ENCODE measurements at regions not wholly inside any gene's neighbourhood (a gene's known extent, or its start where the extent isn't known, plus 50 kb on each side); places are given as distances from the start of the nearest gene placed in this dataset.
"Not testable (repeated sequence)": the region's sequence is repeated elsewhere in the genome, so short reads cannot be mapped to it uniquely, and the experiment has no call there.

DNA sequence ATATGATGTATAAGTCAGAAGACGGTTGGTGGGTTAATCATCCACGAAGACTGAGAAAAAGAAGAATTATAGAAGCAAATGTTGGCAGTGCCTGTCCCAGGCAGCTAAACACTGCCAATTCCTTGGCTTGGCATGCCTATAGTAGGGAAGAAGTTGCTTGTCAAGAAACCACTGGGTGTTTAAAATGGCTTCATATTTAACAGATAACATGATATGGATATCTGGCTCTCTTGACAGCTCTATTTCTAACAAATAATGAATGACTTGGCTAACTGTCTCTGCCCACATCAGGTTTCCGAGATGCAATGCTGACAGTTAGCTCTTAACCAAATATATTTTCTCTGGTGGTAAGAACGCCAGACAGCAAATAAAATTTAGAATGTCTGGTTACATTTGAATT, 341.7 kb upstream of the KCNMB2 start:
- no peaks in the 10 kb centered on the region for H3K27me3 ChIP-seq (ENCODE audit: control insufficient read depth, insufficient read depth, low read length)
- H3K27ac ChIP-seq (ENCODE audit: low read depth, low read length): no peak overlapping the region
- H3K9ac ChIP-seq (ENCODE audit: low read length): no peak overlapping the region
- no peak overlapping the region for H3K4me3 ChIP-seq (ENCODE audit: low read length)
- H3K4me1 ChIP-seq (ENCODE audit: control insufficient read depth, insufficient read depth, low read length): no peaks in the 10 kb centered on the region
- no peaks in the 10 kb centered on the region for H3K36me3 ChIP-seq (ENCODE audit: control insufficient read depth, insufficient read depth, low read length)

GRCh38 chr3:178195824-178196223, 340.4 kb upstream of the KCNMB2 start:
- Histone ChIP-seq H3K9ac (ENCODE audit: low read length) (no peak overlapping the region), H3K27ac (ENCODE audit: low read depth, low read length) (no peak overlapping the region), H3K4me1 (ENCODE audit: control insufficient read depth, insufficient read depth, low read length) (no peaks in the 10 kb centered on the region), H3K27me3 (ENCODE audit: control insufficient read depth, insufficient read depth, low read length) (no peaks in the 10 kb centered on the region), H3K36me3 (ENCODE audit: control insufficient read depth, insufficient read depth, low read length) (no peaks in the 10 kb centered on the region), H3K4me3 (ENCODE audit: low read length) (no peak overlapping the region)

DNA sequence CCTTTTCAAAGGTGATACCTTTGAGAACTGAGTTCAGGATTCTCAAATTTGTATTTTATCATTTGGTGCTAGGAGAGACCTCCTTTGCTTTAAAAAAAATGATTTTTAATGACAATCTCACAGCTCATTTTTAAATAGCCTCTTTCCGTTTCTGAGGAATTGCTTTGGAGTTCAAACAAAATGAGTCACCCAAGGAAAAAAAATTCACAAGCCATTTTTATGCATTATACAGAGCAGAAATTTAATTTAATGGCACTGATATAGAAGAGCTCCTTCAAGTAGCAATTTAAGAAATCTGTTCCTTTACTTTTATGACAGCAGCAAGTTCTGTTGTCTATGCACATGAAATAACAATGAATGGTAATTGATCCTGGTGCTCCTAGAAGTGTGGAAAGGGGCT, 337.9 kb upstream of the KCNMB2 start:
- H3K4me3 ChIP-seq (ENCODE audit: low read length): no peak overlapping the region
- H3K36me3 ChIP-seq (ENCODE audit: control insufficient read depth, insufficient read depth, low read length): no peaks in the 10 kb centered on the region
- H3K27me3 ChIP-seq (ENCODE audit: control insufficient read depth, insufficient read depth, low read length): no peaks in the 10 kb centered on the region
- H3K4me1 ChIP-seq (ENCODE audit: control insufficient read depth, insufficient read depth, low read length): no peaks in the 10 kb centered on the region
- H3K27ac ChIP-seq (ENCODE audit: low read depth, low read length): no peak overlapping the region
- no peak overlapping the region for H3K9ac ChIP-seq (ENCODE audit: low read length)

DNA sequence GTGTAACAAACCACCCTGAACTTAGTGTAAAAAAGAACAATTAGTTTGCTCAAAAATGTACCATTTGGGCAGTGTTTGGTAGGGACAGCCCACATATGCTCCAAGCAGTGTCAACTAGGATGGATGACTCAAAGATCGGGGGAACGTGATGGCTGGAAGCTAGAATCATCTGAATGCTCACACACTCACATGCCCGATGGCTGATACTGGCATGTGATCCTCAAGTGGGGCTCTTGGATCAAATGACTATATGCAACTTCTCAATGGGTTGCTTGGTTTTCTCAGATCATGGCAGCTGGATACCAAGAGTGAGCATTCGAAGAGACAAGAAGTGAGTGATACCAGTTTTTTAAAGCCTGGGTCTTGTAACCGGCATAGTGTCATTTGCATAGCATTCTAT, 335.9 kb upstream of the KCNMB2 start:
- no peaks in the 10 kb centered on the region for H3K27me3 ChIP-seq (ENCODE audit: control insufficient read depth, insufficient read depth, low read length)
- H3K9ac ChIP-seq (ENCODE audit: low read length): no peak overlapping the region

DNA sequence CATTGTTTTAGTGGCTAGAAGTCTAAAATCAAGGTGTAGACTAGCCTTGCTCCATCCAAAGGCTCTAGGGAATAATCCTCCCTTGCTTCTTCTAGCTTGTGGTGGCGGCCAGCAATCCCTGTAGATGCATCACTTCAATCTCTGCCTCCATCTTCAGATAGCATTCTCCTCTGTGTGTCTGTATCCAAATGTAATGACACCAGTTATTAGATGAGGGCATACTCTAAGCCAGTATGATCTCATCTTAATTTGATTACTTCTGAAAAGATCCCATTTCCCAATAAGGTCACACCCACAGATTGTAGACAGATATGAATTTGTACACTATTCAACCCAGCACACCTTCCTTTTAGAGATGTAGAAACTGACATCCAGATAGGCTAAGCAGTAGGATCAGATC, 334.5 kb upstream of the KCNMB2 start:
- Histone ChIP-seq H3K4me1 (ENCODE audit: control insufficient read depth, insufficient read depth, low read length) (peaks cover 3% of the 10 kb centered on the region), H3K36me3 (ENCODE audit: control insufficient read depth, insufficient read depth, low read length) (no peaks in the 10 kb centered on the region), H3K27me3 (ENCODE audit: control insufficient read depth, insufficient read depth, low read length) (no peaks in the 10 kb centered on the region), H3K27ac (ENCODE audit: low read depth, low read length) (no peak overlapping the region), H3K9ac (ENCODE audit: low read length) (no peak overlapping the region), H3K4me3 (ENCODE audit: low read length) (no peak overlapping the region)

More for the DNA sequence above, 335.9 kb upstream of the KCNMB2 start:
- no peak overlapping the region for H3K4me3 ChIP-seq (ENCODE audit: low read length)
- no peaks in the 10 kb centered on the region for H3K36me3 ChIP-seq (ENCODE audit: control insufficient read depth, insufficient read depth, low read length)
- H3K4me1 ChIP-seq (ENCODE audit: control insufficient read depth, insufficient read depth, low read length): peaks cover 3% of the 10 kb centered on the region
- H3K27ac ChIP-seq (ENCODE audit: low read depth, low read length): no peak overlapping the region

GRCh38 chr3:178202194-178202593, 334.0 kb upstream of the KCNMB2 start:
- H3K4me1 ChIP-seq (ENCODE audit: control insufficient read depth, insufficient read depth, low read length): peaks cover 3% of the 10 kb centered on the region
- no peak overlapping the region for H3K27ac ChIP-seq (ENCODE audit: low read depth, low read length)
- no peaks in the 10 kb centered on the region for H3K36me3 ChIP-seq (ENCODE audit: control insufficient read depth, insufficient read depth, low read length)
- no peak overlapping the region for H3K4me3 ChIP-seq (ENCODE audit: low read length)
- no peaks in the 10 kb centered on the region for H3K27me3 ChIP-seq (ENCODE audit: control insufficient read depth, insufficient read depth, low read length)
- no peak overlapping the region for H3K9ac ChIP-seq (ENCODE audit: low read length)

- Histone ChIP-seq H3K36me3 (ENCODE audit: control insufficient read depth, insufficient read depth, low read length) (no peaks in the 10 kb centered on the region), H3K4me3 (ENCODE audit: low read length) (no peak overlapping the region), H3K4me1 (ENCODE audit: control insufficient read depth, insufficient read depth, low read length) (peaks cover 3% of the 10 kb centered on the region), H3K9ac (ENCODE audit: low read length) (no peak overlapping the region), H3K27me3 (ENCODE audit: control insufficient read depth, insufficient read depth, low read length) (no peaks in the 10 kb centered on the region), H3K27ac (ENCODE audit: low read depth, low read length) (no peak overlapping the region)
Measured at GRCh38 chr3:178203165-178203564, 333.1 kb upstream of the KCNMB2 start.

GRCh38 chr3:178203650-178204049, 332.6 kb upstream of the KCNMB2 start:
- H3K9ac ChIP-seq (ENCODE audit: low read length): no peak overlapping the region
- H3K4me1 ChIP-seq (ENCODE audit: control insufficient read depth, insufficient read depth, low read length): peaks cover 3% of the 10 kb centered on the region
- H3K4me3 ChIP-seq (ENCODE audit: low read length): no peak overlapping the region
- no peaks in the 10 kb centered on the region for H3K36me3 ChIP-seq (ENCODE audit: control insufficient read depth, insufficient read depth, low read length)
- H3K27me3 ChIP-seq (ENCODE audit: control insufficient read depth, insufficient read depth, low read length): no peaks in the 10 kb centered on the region
- H3K27ac ChIP-seq (ENCODE audit: low read depth, low read length): no peak overlapping the region

DNA sequence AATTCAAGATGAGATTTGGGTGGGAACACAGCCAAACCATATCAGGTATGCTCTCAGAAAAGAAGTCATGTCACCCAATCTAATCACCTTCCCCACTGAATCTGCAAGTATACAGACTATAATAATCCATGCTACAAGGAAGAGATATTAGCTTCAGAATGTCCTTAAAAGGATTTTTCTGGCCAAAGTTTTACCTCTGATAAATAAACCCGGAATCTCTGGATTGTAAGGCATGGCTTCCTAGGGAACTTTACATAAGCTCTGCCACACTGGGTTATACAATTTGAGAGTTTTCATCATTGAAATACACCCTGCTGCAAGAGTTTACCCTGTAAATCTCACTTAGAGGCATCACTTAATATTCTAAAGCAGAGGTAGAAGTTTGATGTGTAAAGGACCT, 330.5 kb upstream of the KCNMB2 start:
- H3K4me3 ChIP-seq (ENCODE audit: low read length): no peak overlapping the region
- H3K36me3 ChIP-seq (ENCODE audit: control insufficient read depth, insufficient read depth, low read length): no peaks in the 10 kb centered on the region
- no peak overlapping the region for H3K9ac ChIP-seq (ENCODE audit: low read length)
- H3K4me1 ChIP-seq (ENCODE audit: control insufficient read depth, insufficient read depth, low read length): peaks cover 3% of the 10 kb centered on the region
- no peaks in the 10 kb centered on the region for H3K27me3 ChIP-seq (ENCODE audit: control insufficient read depth, insufficient read depth, low read length)
- H3K27ac ChIP-seq (ENCODE audit: low read depth, low read length): no peak overlapping the region

DNA sequence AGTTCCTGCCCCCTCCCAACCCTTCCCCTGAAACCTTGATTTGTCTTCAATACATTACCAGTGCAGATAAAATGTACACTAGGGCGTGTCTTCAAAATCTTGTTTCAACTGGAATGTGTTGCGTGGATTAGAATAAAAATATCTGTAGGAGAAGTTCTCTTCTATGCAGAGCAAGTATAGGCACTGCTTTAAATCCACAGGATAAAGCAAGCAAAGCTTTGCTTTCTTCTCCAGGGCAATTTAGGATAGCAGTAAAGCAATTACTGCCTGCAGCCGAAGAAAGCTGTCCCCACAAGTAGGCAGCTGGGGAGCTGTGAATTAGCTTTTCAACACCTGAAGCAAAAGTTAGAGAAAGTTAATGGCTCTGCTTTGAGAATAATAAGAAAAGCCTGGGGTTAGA, 329.7 kb upstream of the KCNMB2 start:
- Histone ChIP-seq H3K9ac (ENCODE audit: low read length) (no peak overlapping the region), H3K27ac (ENCODE audit: low read depth, low read length) (no peak overlapping the region), H3K4me3 (ENCODE audit: low read length) (no peak overlapping the region), H3K4me1 (ENCODE audit: control insufficient read depth, insufficient read depth, low read length) (peaks cover 3% of the 10 kb centered on the region), H3K27me3 (ENCODE audit: control insufficient read depth, insufficient read depth, low read length) (no peaks in the 10 kb centered on the region), H3K36me3 (ENCODE audit: control insufficient read depth, insufficient read depth, low read length) (no peaks in the 10 kb centered on the region)

GRCh38 chr3:178207161-178207560, 329.1 kb upstream of the KCNMB2 start:
- not testable (repeated sequence) for H3K27me3 ChIP-seq (ENCODE audit: control insufficient read depth, insufficient read depth, low read length); H3K27ac ChIP-seq (ENCODE audit: low read depth, low read length); H3K9ac ChIP-seq (ENCODE audit: low read length); H3K4me1 ChIP-seq (ENCODE audit: control insufficient read depth, insufficient read depth, low read length); H3K36me3 ChIP-seq (ENCODE audit: control insufficient read depth, insufficient read depth, low read length); H3K4me3 ChIP-seq (ENCODE audit: low read length)

DNA sequence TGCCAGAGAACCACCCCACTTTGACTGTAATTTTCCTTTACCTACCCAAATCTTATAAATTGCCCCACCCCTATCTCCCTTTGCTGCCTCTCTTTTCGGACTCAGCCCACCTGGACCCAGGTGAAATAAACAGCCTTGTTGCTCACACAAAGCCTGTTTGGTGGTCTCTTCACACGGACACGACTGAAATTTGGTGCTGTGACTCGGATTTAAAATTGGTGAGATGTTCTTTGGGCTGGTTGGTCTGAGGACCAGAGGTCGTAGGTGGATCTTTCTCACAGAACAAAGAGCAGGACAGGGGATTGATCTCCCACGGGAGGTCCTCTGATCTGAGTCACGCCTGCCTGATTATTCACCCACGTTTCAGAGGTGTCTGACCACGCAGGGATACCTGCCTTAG, 328.6 kb upstream of the KCNMB2 start:
- H3K4me1 ChIP-seq (ENCODE audit: control insufficient read depth, insufficient read depth, low read length); H3K9ac ChIP-seq (ENCODE audit: low read length); H3K27me3 ChIP-seq (ENCODE audit: control insufficient read depth, insufficient read depth, low read length); H3K27ac ChIP-seq (ENCODE audit: low read depth, low read length); H3K36me3 ChIP-seq (ENCODE audit: control insufficient read depth, insufficient read depth, low read length); H3K4me3 ChIP-seq (ENCODE audit: low read length): not testable (repeated sequence)

DNA sequence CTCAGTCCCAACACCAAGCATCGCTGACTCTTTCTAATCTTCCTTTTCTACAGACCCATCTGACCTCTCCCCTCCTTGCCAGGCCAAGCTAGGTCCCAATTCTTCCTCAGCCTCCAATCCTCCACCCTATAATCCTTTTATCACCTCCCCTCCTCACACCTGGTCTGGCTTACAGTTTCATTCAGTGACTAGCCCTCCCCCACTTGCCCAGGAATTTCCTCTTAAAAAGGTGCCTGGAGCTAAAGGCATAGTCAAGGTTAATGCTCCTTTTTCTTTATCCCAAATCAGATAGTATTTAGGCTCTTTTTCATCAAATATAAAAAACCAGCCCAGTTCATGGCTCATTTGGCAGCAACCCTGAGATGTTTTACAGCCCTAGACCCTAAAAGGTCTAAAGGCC, 327.1 kb upstream of the KCNMB2 start:
- H3K9ac ChIP-seq (ENCODE audit: low read length); H3K36me3 ChIP-seq (ENCODE audit: control insufficient read depth, insufficient read depth, low read length); H3K27ac ChIP-seq (ENCODE audit: low read depth, low read length); H3K27me3 ChIP-seq (ENCODE audit: control insufficient read depth, insufficient read depth, low read length); H3K4me1 ChIP-seq (ENCODE audit: control insufficient read depth, insufficient read depth, low read length); H3K4me3 ChIP-seq (ENCODE audit: low read length): not testable (repeated sequence)

DNA sequence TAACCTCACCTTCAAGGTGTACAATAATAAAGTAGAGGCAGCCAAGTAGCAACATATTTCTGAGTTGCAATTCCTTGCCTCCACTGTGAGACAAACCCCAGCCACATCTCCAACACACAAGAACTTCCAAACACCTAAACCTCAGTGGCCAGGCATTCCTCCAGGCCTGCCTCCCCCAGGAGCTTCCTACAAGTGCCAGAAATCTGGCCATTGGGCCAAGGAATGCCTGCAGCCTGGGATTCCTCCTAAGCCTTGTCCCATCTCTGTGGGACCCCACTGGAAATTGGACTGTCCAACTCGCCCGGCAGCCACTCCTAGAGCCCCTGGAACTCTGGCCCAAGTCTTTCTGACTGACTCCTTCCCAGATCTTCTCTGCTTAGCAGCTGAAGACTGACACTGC, 326.6 kb upstream of the KCNMB2 start:
- not testable (repeated sequence) for H3K4me3 ChIP-seq (ENCODE audit: low read length); H3K9ac ChIP-seq (ENCODE audit: low read length); H3K4me1 ChIP-seq (ENCODE audit: control insufficient read depth, insufficient read depth, low read length); H3K36me3 ChIP-seq (ENCODE audit: control insufficient read depth, insufficient read depth, low read length); H3K27me3 ChIP-seq (ENCODE audit: control insufficient read depth, insufficient read depth, low read length); H3K27ac ChIP-seq (ENCODE audit: low read depth, low read length)

All from rectal smooth muscle tissue (tissue), 1 donor.